Lower leg skin (tissue), 3 donors: ENCODE measurements at regions not wholly inside any gene's neighbourhood (a gene's known extent, or its start where the extent isn't known, plus 50 kb on each side); places are given as distances from the start of the nearest gene placed in this dataset.

Experiments
- POLR2A ChIP-seq, 2 donors: fragments of 450-650 bp; IDR thresholded peaks; one replicate each; pipeline ENCODE4 v1.6.1; 2016 to 2017; ENCODE audit warnings: antibody characterized with exemption in 2 of 2, mild to moderate bottlenecking in 1 of 2, moderate library complexity in 1 of 2
- TF ChIP-seq, protein P1 (sequence below), 3 donors: fragments of 450-650 bp; IDR thresholded peaks; one replicate each; pipeline ENCODE4 v1.5.1; 2016; ENCODE audit warnings: antibody characterized with exemption in 3 of 3, mild to moderate bottlenecking in 3 of 3, moderate library complexity in 2 of 3

DNA sequence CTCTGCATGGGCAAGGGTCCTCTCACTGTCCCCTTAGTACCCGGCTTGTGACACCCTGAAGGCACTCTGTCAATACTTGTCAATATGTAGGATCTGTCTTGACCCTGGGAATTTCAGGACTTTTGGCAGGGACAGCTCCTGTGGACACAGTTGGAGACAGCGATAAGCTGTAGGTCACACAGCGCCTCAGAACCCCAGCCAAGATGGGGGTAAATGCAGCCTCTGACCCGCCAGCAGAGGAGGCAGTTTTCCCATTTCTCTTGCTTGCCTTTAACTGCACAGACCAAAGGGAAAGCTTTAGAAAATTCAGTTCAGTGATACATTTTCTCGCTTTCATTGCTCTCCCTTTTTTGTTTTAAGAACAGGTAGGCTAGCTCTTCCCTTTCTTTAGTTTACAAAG lies 54.8 kb upstream of the KLHL29 start:
- no peak for TF ChIP-seq POLR2A (IDR thresholded peaks at IDR 0.05)
- TF ChIP-seq, protein P1, sequence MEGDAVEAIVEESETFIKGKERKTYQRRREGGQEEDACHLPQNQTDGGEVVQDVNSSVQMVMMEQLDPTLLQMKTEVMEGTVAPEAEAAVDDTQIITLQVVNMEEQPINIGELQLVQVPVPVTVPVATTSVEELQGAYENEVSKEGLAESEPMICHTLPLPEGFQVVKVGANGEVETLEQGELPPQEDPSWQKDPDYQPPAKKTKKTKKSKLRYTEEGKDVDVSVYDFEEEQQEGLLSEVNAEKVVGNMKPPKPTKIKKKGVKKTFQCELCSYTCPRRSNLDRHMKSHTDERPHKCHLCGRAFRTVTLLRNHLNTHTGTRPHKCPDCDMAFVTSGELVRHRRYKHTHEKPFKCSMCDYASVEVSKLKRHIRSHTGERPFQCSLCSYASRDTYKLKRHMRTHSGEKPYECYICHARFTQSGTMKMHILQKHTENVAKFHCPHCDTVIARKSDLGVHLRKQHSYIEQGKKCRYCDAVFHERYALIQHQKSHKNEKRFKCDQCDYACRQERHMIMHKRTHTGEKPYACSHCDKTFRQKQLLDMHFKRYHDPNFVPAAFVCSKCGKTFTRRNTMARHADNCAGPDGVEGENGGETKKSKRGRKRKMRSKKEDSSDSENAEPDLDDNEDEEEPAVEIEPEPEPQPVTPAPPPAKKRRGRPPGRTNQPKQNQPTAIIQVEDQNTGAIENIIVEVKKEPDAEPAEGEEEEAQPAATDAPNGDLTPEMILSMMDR (IDR thresholded peaks at IDR 0.05), result no peak
